CD4-positive, alpha-beta T cell treated with Interferon alpha-2 for 1 hour (primary cell): ENCODE measurements at regions not wholly inside any gene's neighbourhood (a gene's known extent, or its start where the extent isn't known, plus 50 kb on each side); places are given as distances from the start of the nearest gene placed in this dataset.
"Not testable (repeated sequence)": the region's sequence is repeated elsewhere in the genome, so short reads cannot be mapped to it uniquely, and the experiment has no call there.

ENCODE experiments used
- DNase-seq, 2 donors: peaks; one replicate each; pipeline ENCODE4 v3.0.0-alpha.2; 2020 to 2022

GRCh38 chrX:65331371-65331770 lies 203.2 kb downstream of the LAS1L start:
- no peak for DNase-seq

- no peak for DNase-seq
These were observed 234.3 kb downstream of the LAS1L start for GRCh38 chrX:65300104-65300809.

DNA sequence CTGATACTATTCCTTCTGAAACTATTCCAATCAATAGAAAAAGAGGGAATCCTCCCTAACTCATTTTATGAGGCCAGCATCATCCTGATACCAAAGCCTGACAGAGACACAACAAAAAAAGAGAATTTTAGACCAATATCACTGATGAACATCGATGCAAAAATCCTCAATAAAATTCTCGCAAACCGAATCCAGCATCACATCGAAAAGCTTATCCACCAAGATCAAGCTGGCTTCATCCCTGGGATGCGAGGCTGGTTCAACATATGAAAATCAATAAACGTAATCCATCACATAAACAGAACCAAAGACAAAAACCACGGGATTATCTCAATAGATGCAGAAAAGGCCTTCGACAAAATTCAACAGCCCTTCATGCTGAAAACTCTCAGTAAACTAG lies 251.7 kb downstream of the LAS1L start:
- DNase-seq = not testable (repeated sequence)

- DNase-seq = no peak
These were observed 261.4 kb downstream of the LAS1L start for GRCh38 chrX:65273152-65273551.

GRCh38 chrX:65266482-65266881 lies 268.1 kb downstream of the LAS1L start:
- no peak for DNase-seq

- DNase-seq = no peak
These were observed 277.6 kb upstream of the ZC4H2 start for GRCh38 chrX:65253817-65254216.

DNA sequence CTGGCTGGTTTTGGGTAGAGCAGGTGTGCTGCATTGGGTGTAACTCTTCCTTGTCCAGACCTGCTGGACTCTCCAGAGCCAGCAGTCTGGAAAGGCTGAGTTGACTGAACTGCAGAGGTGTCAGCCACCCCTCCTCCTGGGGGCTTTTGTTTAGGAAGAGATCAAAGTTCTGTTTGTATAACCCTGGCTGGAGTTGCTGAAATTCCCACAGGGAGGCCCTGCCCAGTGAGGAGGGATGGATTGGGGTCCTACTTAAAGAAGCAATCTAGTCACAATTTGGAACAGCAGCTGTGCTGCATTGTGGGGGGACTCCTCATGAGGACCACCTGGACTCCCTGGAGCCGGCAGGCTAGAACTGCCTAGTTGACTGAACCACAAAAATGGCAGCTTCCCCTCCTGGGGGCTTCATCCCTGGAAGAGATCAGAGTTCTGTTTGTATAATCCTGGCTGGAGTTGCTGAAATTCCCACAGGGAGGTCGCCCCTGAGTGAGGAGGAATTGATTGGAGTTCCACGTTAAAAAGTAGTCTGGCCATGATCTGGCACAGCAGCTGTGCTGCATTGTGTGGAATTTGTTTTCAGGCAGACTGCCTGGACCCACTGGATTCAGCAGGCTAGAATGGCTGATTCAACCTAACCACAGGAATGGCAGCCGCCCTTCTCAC lies 264.9 kb upstream of the ZC4H2 start:
- DNase-seq = no peak

DNA sequence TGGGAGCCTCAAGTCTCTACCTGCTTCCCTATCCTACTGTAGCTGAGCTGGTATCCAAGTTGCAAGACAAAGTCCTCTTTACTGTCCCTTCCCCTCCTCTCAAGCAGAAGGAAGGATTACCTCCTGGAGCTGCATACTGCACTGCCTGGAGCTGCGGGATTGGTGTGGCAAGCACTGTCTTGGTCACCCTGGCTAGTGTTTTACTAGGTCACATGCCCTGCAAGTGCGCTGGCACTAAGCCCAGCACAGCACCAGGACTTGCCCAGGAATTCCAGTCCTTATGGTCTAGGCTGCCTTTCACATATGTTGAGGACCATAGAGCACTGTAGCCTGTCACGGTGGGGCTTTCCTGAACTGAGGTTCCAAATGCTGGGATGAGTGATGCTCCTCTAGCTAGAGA lies 227.3 kb upstream of the ZC4H2 start:
- DNase-seq = no peak

- no peak for DNase-seq
These were observed 220.6 kb upstream of the ZC4H2 start for GRCh38 chrX:65196758-65197360.

- DNase-seq = no peak
These were observed 219.4 kb upstream of the ZC4H2 start for GRCh38 chrX:65195621-65196020.

DNA sequence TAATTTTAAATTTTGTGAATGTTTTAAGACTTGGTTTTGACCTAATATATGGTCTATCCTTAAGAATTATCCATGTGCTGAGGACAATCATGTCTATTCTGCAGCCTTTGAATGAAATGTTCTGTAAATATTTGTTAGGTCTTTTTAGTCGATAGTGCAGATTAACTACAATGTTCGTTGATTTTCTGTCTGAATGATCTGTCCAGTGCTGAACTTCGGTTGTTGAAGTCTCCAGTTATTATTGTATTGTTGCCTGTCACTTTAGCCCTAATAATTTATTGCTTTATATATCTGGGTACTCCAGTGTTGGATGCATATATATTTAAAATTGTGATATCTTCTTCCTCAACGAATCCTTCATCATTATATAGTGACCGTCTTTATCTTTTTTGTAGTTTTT lies 218.3 kb upstream of the ZC4H2 start:
- DNase-seq = no peak

DNA sequence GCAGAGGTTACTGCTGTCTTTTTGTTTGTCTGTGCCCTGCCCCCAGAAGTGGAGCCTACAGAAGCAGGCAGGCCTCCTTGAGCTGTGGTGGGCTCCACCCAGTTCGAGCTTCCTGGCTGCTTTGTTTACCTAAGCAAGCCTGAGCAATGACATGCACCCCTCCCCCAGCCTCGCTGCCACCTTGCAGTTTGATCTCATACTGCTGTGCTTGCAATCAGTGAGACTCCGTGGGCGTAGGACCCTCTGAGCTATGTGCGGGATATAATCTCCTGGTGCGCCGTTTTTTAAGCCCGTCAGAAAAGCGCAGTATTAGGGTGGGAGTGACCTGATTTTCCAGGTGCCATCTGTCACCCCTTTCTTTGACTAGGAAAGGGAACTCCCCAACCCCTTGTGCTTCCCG lies 187.1 kb upstream of the ZC4H2 start:
- DNase-seq = not testable (repeated sequence)

DNA sequence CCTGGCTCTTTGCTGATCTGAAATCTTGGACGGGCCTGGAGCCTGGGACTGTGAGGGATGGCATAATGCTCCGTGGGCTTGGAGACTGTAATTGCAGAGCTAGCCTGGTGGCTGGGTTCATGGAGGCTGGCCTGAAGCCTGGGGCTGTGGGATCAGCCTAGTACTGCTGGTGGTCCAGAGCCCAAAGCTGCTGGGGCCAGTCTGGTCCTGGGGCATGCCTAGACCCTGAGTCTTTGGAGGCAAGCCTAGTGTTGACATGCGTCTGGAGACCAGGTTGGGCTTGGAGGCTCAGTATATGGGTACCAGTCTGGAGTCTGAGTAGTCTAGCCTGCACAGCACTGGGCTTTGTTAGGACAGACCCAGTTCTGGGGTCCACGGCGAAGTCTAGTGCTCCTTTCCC lies 172.0 kb upstream of the ZC4H2 start:
- DNase-seq = no peak

DNA sequence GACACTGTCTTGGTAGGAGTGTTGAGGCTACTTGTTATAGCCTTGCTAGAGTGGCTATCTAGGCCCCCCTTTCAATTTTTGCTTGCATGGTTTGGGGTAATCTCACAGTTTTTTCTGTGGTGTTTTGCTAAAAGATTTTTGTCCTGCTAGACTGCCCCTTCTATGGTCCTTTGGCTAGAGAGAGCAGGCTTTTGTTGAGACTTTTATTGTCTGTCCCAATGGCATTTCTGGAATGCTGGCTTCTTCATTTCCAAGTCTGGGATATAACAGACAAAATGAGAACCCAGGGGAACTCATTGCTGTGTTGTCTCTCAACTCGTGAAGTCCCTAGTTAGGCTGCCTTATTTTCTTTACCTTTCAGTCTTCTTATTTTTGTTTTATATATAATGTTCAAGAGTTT lies 160.2 kb upstream of the ZC4H2 start:
- no peak for DNase-seq

DNA sequence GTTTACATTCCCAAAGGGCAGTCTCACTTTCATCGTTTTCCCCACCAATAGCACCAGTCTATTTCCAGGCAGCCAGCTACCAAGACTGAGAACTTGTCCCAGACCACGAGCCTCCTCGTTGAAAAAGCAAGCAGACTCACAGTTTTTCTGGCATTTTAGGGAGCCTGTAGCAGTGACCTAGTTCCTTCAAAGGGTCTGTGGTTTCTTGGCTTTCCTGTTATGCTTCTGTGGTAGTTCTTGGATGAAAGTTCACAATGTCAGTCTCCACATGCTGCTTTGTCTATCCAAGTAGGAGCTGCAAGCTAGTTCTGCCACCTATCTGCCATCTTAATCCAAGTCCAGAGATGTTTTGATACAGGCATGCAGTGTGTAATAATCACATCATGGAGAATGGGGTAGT lies 151.6 kb upstream of the ZC4H2 start:
- DNase-seq = peak in 1 of 2 donors; percentile 23

DNA sequence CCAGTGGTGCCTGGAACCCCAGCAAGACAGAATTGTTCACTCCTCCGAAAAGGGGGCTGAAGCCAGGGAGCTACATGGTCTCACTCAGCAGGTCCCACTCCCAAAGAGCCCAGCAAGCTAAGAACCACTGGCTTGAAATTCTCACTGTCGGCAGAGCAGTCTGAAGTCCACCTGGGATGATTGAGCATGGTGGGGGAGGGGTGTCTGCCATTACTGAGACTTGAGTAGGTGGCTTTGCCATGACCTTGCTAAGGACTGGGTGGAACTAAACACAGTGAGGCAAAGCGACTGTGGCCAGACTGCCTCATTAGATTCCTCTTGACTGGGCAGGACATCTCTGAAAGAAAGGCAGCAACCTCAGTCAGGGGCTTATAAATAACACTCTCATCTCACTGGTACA lies 122.6 kb upstream of the ZC4H2 start:
- DNase-seq = no peak

DNA sequence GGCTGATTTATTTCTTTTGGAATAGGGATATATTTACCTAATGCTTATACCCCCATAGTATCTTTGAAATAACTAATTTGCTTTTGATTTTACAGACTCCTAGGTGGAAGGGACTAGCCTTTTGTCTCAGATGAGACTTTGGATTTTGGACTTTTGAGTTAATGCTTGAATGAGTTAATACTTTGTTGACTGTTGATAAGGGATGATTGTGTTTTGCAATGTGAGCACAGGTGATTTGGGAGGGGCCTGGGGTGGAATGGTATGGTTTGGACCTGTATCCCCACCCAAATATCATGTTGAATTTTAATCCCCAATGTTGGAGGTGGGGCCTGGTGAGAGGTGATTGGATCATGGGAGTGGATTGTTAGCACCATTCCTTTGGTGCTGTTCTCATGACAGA lies 117.4 kb upstream of the ZC4H2 start:
- no peak for DNase-seq

DNA sequence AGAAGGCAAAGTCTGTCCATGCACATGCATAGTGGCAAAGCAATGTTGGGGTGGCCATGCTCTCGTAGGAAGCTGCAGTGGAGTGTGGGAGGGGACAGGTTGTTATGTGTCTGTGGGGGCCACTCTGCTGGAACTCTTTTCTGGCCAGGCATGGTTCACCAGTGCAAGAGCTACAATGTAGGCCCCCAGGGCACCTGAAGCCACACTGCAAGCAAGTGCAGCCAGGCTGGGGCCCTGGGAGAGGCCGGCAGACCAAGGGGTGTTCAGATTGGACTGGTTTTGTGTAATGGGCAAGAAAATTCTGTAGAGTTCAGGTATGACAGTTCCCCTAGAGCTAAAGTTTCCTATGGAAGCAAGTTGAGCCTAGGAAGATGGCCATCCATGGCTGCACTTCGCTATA lies 97.0 kb upstream of the ZC4H2 start:
- DNase-seq = no peak

GRCh38 chrX:65072590-65072989 lies 96.3 kb upstream of the ZC4H2 start:
- DNase-seq = no peak

- DNase-seq = not testable (repeated sequence)
These were observed 82.4 kb upstream of the ZC4H2 start for GRCh38 chrX:65058626-65059025.

DNA sequence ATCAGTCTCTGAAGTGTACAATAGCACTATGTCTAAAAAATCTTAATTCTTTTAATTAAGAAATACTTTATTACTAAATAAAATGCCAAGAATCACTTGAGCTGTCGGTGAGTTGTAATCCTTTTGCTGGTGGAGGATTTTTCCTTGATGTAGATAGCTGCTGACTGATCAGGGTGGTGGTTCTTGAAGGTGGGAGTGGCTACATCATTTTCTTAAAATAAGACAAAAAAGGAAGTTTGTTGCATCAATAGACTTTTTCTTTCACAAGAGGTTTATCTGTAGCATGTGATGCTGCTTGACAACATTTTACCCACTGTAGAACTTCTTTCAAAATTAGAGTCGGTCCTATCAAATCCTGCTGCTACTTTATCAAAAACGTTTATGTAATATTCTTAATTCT lies 68.8 kb upstream of the ZC4H2 start:
- no peak for DNase-seq

GRCh38 chrX:65035446-65035770 lies 59.2 kb upstream of the ZC4H2 start:
- no peak for DNase-seq

DNA sequence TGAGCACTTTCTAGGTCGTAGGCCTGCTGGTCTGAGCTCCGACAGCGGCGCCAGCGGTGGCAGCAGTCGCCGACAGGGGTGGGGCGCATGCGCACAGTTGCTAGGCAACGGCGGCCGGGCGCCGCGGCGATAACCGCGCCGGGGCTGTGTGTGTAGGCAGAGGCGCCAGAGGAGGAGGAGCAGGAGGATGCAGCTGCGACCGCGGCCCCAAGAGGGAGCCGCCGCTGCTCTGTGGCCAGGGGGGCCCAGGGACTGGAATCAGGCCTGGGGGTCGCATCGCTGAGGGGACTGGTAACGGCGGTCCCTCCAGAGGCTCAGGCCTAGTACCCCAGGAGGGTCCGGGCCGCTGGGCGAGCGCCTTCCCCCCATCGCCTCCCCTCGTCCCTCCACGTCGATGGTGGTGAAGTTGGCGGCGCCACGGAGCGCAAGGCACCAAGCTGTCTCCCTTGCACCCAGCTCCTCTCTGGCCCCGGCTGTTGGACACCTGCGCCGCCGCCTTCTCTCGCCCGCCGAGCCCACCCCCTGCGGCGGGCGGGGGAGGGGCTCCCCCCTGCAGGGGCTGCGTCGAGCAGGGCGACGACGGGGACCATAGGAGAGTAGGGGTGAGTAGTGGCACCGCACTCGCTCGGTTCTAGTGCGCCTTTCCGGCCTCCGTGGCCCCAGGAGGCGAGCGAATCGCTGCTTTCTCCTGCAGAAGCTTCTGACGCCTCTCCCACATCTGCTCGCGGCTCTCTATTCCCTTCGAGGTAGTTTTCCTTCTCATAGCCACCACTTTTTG lies 58.6 kb upstream of the ZC4H2 start, which contains the start of gene ZC3H12B:
ZC3H12B (plus strand) TSS at position 159 of the 778 bp plus-strand sequence.
- DNase-seq = peak; percentile 83 to 86

DNA sequence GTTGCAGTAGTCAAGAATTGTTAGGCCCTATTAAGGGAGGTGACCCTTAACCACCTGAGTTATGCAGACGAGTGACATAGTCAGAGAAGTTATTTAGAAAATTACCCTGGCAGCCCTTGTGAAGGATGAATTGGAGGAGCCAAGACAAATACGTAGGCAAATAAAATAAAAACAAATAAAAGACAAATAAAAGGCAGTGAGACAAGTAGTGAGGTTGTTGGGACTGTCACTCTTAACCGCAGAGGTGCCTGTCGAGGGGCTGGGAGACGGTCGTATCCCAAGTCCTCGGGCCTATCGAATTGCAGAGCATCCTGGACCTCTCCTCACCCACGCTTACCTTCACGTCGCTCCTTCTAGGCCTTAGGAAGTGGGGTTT lies 58.0 kb upstream of the ZC4H2 start:
- DNase-seq = no peak
